Lower leg skin (tissue), 4 donors: ENCODE measurements at regions not wholly inside any gene's neighbourhood (a gene's known extent, or its start where the extent isn't known, plus 50 kb on each side); places are given as distances from the start of the nearest gene placed in this dataset.

Experiments
- DNase-seq, 2 donors: peaks; one replicate each; pipeline ENCODE4 v3.0.0-alpha.2; 2019; ENCODE audit warnings: low spot score in 2 of 2
- H3K4me3 ChIP-seq: fragments of 200-600 bp; sonication (generic); 2 replicates; pipeline ENCODE4 v1.5.1; 2017; ENCODE audit warnings: mild to moderate bottlenecking, low read depth; ENCODE audit not compliant: poor library complexity, severe bottlenecking
- POLR2A ChIP-seq, 2 donors: fragments of 450-650 bp; IDR thresholded peaks; one replicate each; pipeline ENCODE4 v1.6.1; 2016 to 2017; ENCODE audit warnings: antibody characterized with exemption in 2 of 2, mild to moderate bottlenecking in 1 of 2, moderate library complexity in 1 of 2
- WGBS, 2 donors: methylation state at CpG; one replicate each; pipeline ENCODE4 v1.1.5; 2018; 5-methylcytosine and 5-hydroxymethylcytosine counted together
- intact Hi-C: fragments of 100-400 bp; cut with DNase I; formaldehyde crosslinking; loops from one replicate; pipeline ENCODE4 v1.15.0; 2023; ENCODE audit warnings: low total_unique reads
- TF ChIP-seq, protein P1 (sequence below), 3 donors: fragments of 450-650 bp; IDR thresholded peaks; one replicate each; pipeline ENCODE4 v1.5.1; 2016; ENCODE audit warnings: antibody characterized with exemption in 3 of 3, mild to moderate bottlenecking in 3 of 3, moderate library complexity in 2 of 3

DNA sequence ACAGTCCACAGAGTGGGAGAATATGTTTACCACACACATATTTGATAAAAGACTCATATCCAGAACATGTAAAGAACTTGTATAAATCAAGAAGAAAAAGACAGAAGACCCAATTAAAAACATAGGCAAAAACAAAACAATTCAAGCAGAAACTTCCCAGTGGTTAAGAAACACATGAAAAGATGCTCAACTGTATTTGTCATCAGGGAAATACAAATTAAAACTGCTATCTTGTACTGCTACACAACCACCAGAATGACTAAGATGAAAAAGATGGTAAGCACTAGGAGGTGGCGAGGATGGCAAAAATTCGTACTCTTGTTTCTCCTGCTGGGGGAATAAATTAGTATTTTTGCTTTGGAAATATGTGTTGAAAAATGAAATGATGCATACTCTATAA lies 192.3 kb upstream of the C11orf87 start:
- H3K4me3 ChIP-seq = no peak overlapping the region
- no peak for DNase-seq
- 81 to 83% methylated on average over 2 of the region's 2 CpGs for WGBS, 2 donors
- TF ChIP-seq POLR2A (IDR thresholded peaks at IDR 0.05) = no peak
- TF ChIP-seq, protein P1, sequence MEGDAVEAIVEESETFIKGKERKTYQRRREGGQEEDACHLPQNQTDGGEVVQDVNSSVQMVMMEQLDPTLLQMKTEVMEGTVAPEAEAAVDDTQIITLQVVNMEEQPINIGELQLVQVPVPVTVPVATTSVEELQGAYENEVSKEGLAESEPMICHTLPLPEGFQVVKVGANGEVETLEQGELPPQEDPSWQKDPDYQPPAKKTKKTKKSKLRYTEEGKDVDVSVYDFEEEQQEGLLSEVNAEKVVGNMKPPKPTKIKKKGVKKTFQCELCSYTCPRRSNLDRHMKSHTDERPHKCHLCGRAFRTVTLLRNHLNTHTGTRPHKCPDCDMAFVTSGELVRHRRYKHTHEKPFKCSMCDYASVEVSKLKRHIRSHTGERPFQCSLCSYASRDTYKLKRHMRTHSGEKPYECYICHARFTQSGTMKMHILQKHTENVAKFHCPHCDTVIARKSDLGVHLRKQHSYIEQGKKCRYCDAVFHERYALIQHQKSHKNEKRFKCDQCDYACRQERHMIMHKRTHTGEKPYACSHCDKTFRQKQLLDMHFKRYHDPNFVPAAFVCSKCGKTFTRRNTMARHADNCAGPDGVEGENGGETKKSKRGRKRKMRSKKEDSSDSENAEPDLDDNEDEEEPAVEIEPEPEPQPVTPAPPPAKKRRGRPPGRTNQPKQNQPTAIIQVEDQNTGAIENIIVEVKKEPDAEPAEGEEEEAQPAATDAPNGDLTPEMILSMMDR (IDR thresholded peaks at IDR 0.05) = no peak
- intact Hi-C loops = no loop called here

DNA sequence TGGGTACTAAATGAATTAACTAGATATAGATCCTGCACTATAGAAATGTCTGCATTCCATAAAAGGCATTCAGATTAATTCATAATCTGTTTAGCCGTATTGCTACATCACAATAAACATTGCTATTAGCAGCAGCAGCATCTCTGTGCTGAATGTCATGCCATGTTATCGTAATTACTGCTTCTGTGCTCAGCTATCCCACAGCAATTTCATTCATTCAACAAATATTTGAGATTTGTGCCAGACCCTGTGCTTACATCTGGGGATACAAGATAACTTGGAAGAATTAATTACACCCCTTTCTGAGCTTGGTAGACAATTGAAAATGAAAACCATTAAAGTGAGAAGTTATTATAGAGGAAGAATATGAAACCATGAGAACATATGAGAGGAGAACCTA lies 185.8 kb upstream of the C11orf87 start:
- intact Hi-C loops = no loop called here
- TF ChIP-seq POLR2A (IDR thresholded peaks at IDR 0.05) = no peak
- TF ChIP-seq, protein P1 (IDR thresholded peaks at IDR 0.05) = no peak
- no peak overlapping the region for H3K4me3 ChIP-seq
- DNase-seq = no peak
- WGBS, 2 donors = 81 to 86% methylated on average over 2 of the region's 2 CpGs

DNA sequence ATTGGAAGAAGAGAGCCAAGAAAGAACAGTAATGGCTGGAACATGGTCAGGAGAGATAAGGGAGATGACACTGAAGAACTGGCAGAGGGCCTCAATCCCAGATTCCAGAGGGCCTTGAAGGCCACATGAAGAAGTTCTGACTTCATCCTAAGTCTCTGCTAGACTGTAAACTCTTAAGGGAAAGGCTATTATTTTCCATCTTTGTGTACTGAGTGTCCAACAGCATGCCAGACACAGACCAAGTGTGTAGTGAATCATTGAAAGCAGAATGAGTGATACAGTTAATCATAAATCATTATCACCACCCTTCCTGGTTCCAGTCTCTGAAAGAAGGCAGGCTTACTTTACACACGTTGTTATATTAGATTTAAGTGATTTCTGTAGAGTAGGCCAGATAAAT lies 185.3 kb upstream of the C11orf87 start:
- 47 to 48% methylated on average over 1 of the region's 1 CpG for WGBS, 2 donors
- TF ChIP-seq POLR2A (IDR thresholded peaks at IDR 0.05) = no peak
- TF ChIP-seq, protein P1 (IDR thresholded peaks at IDR 0.05) = no peak
- DNase-seq = no peak
- intact Hi-C loops = no loop called here
- no peak overlapping the region for H3K4me3 ChIP-seq

DNA sequence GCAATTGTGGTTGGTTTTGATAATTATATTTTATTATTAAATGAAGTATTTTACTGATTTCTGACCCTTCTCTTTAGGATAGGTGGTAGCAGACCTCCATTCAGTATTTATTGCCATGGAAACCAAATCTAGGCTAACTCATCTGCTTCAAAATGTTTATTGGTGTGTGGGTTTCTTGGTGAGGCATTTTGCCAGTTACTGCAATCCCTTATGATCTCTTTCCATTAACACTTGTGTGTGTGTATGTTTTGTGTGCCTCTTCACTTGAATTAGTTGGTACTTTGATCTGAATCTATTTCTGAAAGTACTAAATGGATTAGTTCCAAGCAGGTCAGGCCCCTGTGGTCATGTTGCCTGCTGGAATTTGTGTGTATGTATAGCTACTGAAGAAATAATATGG lies 184.4 kb upstream of the C11orf87 start:
- no peak overlapping the region for H3K4me3 ChIP-seq
- DNase-seq = no peak
- TF ChIP-seq, protein P1 (IDR thresholded peaks at IDR 0.05) = no peak
- intact Hi-C loops = no loop called here

DNA sequence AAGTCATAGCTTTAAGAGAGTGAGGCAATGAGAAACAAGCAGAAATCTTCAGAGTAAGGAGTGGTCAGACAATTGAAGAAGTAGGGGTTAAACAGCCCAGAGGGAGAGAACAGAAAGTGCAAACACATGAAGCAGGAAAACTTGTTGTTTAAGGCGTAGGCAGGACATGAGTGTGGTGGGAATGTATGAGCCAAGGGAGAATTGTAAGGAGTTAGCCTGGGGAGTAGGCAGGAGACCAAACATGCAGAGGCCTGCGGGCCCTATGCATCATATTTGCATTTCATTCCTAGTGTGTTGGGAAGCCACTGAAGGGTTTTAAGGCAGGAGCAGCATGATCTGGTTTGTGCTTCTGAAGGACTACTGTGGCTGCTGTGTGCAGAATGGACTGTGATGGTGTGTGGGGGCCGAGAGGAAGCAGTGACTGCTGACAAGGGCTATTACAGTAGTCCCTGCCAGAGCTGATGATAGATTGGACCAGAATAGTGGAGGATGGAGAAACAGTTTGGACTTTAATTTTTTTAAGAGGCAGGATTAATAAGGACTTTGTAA lies 179.9 kb upstream of the C11orf87 start:
- H3K4me3 ChIP-seq = no peak overlapping the region
- TF ChIP-seq, protein P1 (IDR thresholded peaks at IDR 0.05) = no peak
- TF ChIP-seq POLR2A (IDR thresholded peaks at IDR 0.05) = no peak
- no peak for DNase-seq
- 27 to 33% methylated on average over 3 of the region's 3 CpGs for WGBS, 2 donors
- intact Hi-C loops = no loop called here

DNA sequence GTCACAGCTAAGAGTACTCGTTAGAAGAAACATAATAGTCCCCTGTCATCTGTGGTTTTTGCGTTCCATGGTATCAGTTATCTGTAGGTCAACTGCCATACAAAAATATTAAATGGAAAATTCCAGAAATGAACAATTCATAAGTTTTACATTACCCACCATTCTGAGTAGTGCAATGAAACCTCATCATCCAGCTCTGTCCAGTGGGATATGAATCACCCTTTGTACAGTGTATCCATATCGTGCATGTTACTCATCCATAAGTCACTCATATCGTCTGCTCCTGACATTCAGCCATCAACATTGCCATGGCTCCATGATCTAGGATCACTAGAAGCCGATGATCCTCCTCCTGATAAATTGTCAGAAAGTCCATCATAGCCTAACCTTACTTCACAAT lies 174.9 kb upstream of the C11orf87 start:
- TF ChIP-seq POLR2A (IDR thresholded peaks at IDR 0.05) = no peak
- TF ChIP-seq, protein P1 (IDR thresholded peaks at IDR 0.05) = no peak
- no peak overlapping the region for H3K4me3 ChIP-seq
- WGBS, 2 donors = 80 to 87% methylated on average over 5 of the region's 5 CpGs
- no peak for DNase-seq
- intact Hi-C loops = no loop called here
